ENCODE measurements at regions not wholly inside any gene's neighbourhood (a gene's known extent, or its start where the extent isn't known, plus 50 kb on each side); places are given as distances from the start of the nearest gene placed in this dataset.
"Not testable (repeated sequence)": the region's sequence is repeated elsewhere in the genome, so short reads cannot be mapped to it uniquely, and the experiment has no call there.

GRCh38 chr5:62065050-62065449 is 241.0 kb upstream of the KIF2A start:
- no peak for FAIRE-seq

- no peak for FAIRE-seq
Observed at GRCh38 chr5:62066761-62067277, 239.2 kb upstream of the KIF2A start.

- FAIRE-seq, result no peak
Observed at GRCh38 chr5:62068554-62068953, 237.5 kb upstream of the KIF2A start.

GRCh38 chr5:62077387-62077786 is 228.6 kb upstream of the KIF2A start:
- no peak for FAIRE-seq

GRCh38 chr5:62077823-62078550 is 228.0 kb upstream of the KIF2A start:
- FAIRE-seq, result no peak

- no peak for FAIRE-seq
Observed at GRCh38 chr5:62082370-62082801, 223.6 kb upstream of the KIF2A start.

- FAIRE-seq, result no peak
Observed at GRCh38 chr5:62083247-62083646, 222.8 kb upstream of the KIF2A start.

- no peak for FAIRE-seq
Observed at GRCh38 chr5:62083661-62084060, 222.3 kb upstream of the KIF2A start.

GRCh38 chr5:62084391-62084790 is 221.6 kb upstream of the KIF2A start:
- no peak for FAIRE-seq

- FAIRE-seq, result no peak
Observed at GRCh38 chr5:62090953-62091352, 215.1 kb upstream of the KIF2A start.

- no peak for FAIRE-seq
Observed at GRCh38 chr5:62093411-62093810, 212.6 kb upstream of the KIF2A start.

- FAIRE-seq, result peak; percentile 98
Observed at GRCh38 chr5:62093976-62094375, 212.0 kb upstream of the KIF2A start.

- FAIRE-seq, result no peak
Observed at GRCh38 chr5:62097361-62097760, 208.6 kb upstream of the KIF2A start.

- FAIRE-seq, result no peak
Observed at GRCh38 chr5:62100201-62100600, 205.8 kb upstream of the KIF2A start.

GRCh38 chr5:62103863-62104262 is 202.1 kb upstream of the KIF2A start:
- not testable (repeated sequence) for FAIRE-seq

- no peak for FAIRE-seq
Observed at GRCh38 chr5:62111428-62111827, 194.6 kb upstream of the KIF2A start.

- no peak for FAIRE-seq
Observed at GRCh38 chr5:62112689-62113228, 193.2 kb upstream of the KIF2A start.

- FAIRE-seq, result no peak
Observed at GRCh38 chr5:62115014-62115413, 191.0 kb upstream of the KIF2A start.

- FAIRE-seq, result no peak
Observed at GRCh38 chr5:62124266-62124665, 181.7 kb upstream of the KIF2A start.

- no peak for FAIRE-seq
Observed at GRCh38 chr5:62126090-62126489, 179.9 kb upstream of the KIF2A start.

GRCh38 chr5:62127098-62127736 is 178.8 kb upstream of the KIF2A start:
- no peak for FAIRE-seq

GRCh38 chr5:62130107-62130506 is 175.9 kb upstream of the KIF2A start:
- no peak for FAIRE-seq

GRCh38 chr5:62132276-62132675 is 173.7 kb upstream of the KIF2A start:
- FAIRE-seq, result no peak

GRCh38 chr5:62133426-62133825 is 172.6 kb upstream of the KIF2A start:
- no peak for FAIRE-seq

All from islet of Langerhans (tissue), 1 donor.